H1 (cell line): ENCODE measurements at regions not wholly inside any gene's neighbourhood (a gene's known extent, or its start where the extent isn't known, plus 50 kb on each side); places are given as distances from the start of the nearest gene placed in this dataset.

Experiments used
- ASH2L ChIP-seq: fragments of 200-600, 300-600 bp; sonication (generic); IDR thresholded peaks from one replicate; pipeline ENCODE4 v1.7.1; 2017; ENCODE audit warnings: low read length
- CHD2 ChIP-seq: IDR thresholded peaks from 2 replicates; pipeline ENCODE4 v1.6.1; 2012; ENCODE audit warnings: low read length, improper control_type of control experiment
- CHD7 ChIP-seq: fragments of 300-600 bp; sonication (generic); IDR thresholded peaks from 2 replicates; pipeline ENCODE4 v1.7.1; 2012; ENCODE audit warnings: low read length, moderate library complexity, mild to moderate bottlenecking, inconsistent platforms; ENCODE audit not compliant: insufficient replicate concordance
- EZH2 ChIP-seq: fragments of 200-600 bp; sonication (generic); IDR thresholded peaks from 2 replicates; pipeline ENCODE4 v1.7.1; 2012; ENCODE audit warnings: low read depth, mild to moderate bottlenecking, moderate library complexity, low read length, inconsistent platforms; ENCODE audit not compliant: severe bottlenecking
- GTF2F1 ChIP-seq: IDR thresholded peaks from 2 replicates; pipeline ENCODE4 v1.6.1; 2012; ENCODE audit warnings: low read depth, low read length, improper control_type of control experiment, borderline replicate concordance
- JUN ChIP-seq: IDR thresholded peaks from 2 replicates; pipeline ENCODE4 v1.6.1; 2011; ENCODE audit warnings: low read depth, mild to moderate bottlenecking, improper control_type of control experiment, low read length
- KDM1A ChIP-seq: fragments of 200-600, 300-600 bp; sonication (generic); IDR thresholded peaks from 2 replicates; pipeline ENCODE4 v1.7.1; 2016; ENCODE audit warnings: mild to moderate bottlenecking, low read length, borderline replicate concordance
- MAX ChIP-seq: IDR thresholded peaks from 2 replicates; pipeline ENCODE4 v1.6.1; 2012; ENCODE audit warnings: inconsistent platforms
- POU5F1 ChIP-seq: IDR thresholded peaks from 2 replicates; pipeline ENCODE4 v1.6.1; 2011; ENCODE audit warnings: low read depth, mild to moderate bottlenecking, low read length, moderate library complexity
- SAP30 ChIP-seq: fragments of 300-600 bp; sonication (generic); IDR thresholded peaks from 2 replicates; pipeline ENCODE4 v1.7.1; 2012; ENCODE audit warnings: low read length, moderate library complexity, mild to moderate bottlenecking, inconsistent platforms; ENCODE audit not compliant: insufficient read depth, insufficient replicate concordance
- SP1 ChIP-seq: IDR thresholded peaks from 2 replicates; pipeline ENCODE4 v1.6.1; 2011; ENCODE audit warnings: low read depth, low read length
- SP4 ChIP-seq: IDR thresholded peaks from 2 replicates; pipeline ENCODE4 v1.6.1; 2012; ENCODE audit warnings: low read length, inconsistent platforms
- ZNF274 ChIP-seq: IDR thresholded peaks from 2 replicates; pipeline ENCODE4 v1.7.0; 2012; ENCODE audit warnings: low read length, borderline replicate concordance; ENCODE audit errors: extremely low read depth

- no peak for TF ChIP-seq CHD7
- no peak for TF ChIP-seq SP1
- no peak for TF ChIP-seq SP4
- TF ChIP-seq KDM1A = no peak
- TF ChIP-seq JUN = no peak
- no peak for TF ChIP-seq ZNF274
- TF ChIP-seq SAP30 = no peak
- no peak for TF ChIP-seq GTF2F1
- no peak for TF ChIP-seq MAX
- no peak for TF ChIP-seq ASH2L
- no peak for TF ChIP-seq EZH2
- no peak for TF ChIP-seq POU5F1
- TF ChIP-seq CHD2 = no peak
Measured at GRCh38 chr5:117487556-117487955, 912.9 kb upstream of the SEMA6A start (continued).
